NCI-H2171 (cell line): ENCODE measurements at regions not wholly inside any gene's neighbourhood (a gene's known extent, or its start where the extent isn't known, plus 50 kb on each side); places are given as distances from the start of the nearest gene placed in this dataset.
A peak's percentile ranks its signal among the peaks of the same experiment; 100 is the strongest.
"Not testable (repeated sequence)": the region's sequence is repeated elsewhere in the genome, so short reads cannot be mapped to it uniquely, and the experiment has no call there.

Experiments used
- DNase-seq: peaks from one replicate; lab custom pipeline; 2025; lab: John Stamatoyannopoulos, UW

DNA sequence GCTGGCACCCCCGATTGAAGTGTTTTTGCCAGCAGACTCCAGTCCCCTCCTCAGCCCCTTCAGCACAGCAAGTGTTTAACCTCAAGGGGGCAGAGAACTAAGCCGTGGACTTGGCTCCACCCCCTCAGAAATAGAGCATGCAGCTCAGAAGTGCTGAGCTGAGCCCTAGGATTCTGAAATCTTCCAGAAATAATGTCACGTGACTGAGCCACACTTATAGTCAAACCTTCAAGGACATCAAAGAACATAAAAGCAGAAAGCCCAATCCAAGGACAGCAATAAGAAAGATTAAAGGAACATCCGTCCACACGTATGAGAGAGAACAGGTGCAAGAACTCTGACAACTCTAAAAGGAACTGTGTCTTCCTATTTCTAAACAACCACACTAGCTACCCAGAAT, 317.7 kb upstream of the LRFN5 start:
- DNase-seq = no peak

GRCh38 chr14:41285186-41285748, 321.4 kb upstream of the LRFN5 start:
- DNase-seq = peak; percentile 88

GRCh38 chr14:41280745-41281144, 325.9 kb upstream of the LRFN5 start:
- DNase-seq = no peak

DNA sequence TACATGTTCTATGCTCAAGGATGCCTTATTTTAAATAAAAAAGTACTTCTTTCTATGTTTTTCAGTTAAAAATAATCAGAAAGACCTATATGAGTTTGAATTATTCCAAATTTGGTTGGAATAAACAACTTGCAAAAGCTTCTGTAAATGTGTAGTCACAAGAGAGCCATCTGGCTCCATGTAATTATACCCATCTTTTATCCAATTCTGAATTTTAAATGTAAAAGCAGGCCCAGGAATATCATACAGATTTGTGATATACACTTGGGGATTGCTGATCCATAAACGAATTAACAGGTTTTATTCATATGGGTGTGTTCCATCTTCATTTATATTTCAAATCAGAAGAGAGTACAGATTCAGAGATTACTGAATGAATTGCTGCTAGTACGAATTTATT, 329.2 kb upstream of the LRFN5 start:
- peak; percentile 11 for DNase-seq

- DNase-seq = no peak
Observed at GRCh38 chr14:41257476-41257875, 349.2 kb upstream of the LRFN5 start.

DNA sequence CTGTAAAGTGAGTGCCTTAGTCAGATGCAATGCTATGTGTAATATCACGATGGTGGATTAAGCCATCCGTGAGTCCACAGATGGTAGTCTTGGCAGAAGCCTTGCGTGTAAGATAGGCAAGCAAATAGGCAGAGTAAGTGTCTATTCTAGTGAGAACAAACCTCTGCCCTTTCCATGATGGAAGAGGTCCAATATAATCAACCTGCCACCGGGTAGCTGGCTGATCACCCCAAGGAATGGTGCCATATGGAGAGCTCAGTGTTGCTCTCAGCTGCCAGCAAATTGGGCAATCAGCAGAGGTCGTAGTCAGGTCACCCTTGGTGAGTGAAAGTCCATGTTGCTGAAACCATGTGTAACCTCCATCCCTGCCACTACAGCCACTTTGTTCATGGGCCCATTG, 371.2 kb upstream of the LRFN5 start:
- DNase-seq = peak; percentile 32

GRCh38 chr14:41230683-41231082, 376.0 kb upstream of the LRFN5 start:
- DNase-seq = no peak

GRCh38 chr14:41229824-41230223, 376.9 kb upstream of the LRFN5 start:
- no peak for DNase-seq

DNA sequence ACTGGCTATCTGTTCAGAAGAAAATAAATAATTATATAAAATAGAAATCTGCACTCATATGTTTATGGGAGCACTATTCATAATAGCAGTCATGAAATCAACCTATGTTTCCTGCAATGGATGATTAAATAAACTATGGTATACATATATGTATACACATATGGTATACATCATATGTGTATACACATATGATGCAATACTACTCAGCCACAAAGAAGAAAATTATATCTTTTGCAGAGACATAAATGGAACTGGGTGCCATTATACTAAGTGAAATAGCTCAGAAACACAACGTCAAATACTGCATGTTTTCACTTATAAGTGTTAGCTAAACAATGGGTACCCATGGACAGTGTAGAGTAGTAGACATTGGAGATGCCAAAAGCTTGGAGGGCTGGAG, 381.2 kb upstream of the LRFN5 start:
- DNase-seq = no peak

GRCh38 chr14:41222581-41222980, 384.1 kb upstream of the LRFN5 start:
- no peak for DNase-seq

GRCh38 chr14:41214978-41215377, 391.7 kb upstream of the LRFN5 start:
- not testable (repeated sequence) for DNase-seq

DNA sequence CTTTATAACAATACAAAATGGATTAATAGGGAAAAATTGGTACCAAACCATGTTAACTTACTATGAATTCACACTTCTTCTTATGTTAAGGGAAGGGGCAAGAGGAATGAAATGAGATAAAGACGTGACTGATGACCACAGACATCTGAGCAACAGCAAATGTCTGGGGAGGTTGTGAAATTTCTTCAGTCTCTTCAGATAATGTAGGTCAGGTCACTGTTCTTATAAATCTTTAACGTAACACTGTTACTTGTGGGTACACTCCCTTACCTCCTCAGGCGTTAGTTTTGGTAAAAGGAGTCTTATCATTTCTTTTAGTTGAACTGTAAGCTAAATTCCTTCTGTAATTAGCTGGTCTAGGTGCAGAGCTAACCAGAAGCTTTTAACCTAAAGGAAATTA, 405.0 kb upstream of the LRFN5 start:
- DNase-seq = no peak

DNA sequence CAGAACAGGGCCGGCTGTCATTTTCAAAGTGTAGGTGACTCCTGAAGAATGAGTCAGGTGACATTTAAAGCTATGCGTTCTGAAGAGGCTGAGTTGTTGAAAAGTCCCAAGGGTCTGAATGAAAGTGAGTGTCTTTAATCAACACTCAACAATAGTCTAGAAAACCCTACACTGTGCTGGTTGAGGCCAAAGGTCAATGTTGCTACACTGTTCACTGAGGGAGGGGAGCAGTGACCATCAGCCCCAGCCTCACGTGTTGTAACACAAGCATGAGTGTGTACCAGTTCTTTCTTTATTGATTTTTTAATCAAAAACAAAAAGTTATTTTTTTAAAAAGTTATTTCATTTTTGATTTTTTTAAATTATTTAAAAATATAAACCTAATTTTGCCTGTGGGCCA, 418.8 kb upstream of the LRFN5 start:
- DNase-seq = no peak

GRCh38 chr14:41171045-41171444, 435.6 kb upstream of the LRFN5 start:
- no peak for DNase-seq

- DNase-seq = no peak
Observed at GRCh38 chr14:41167040-41167439, 439.6 kb upstream of the LRFN5 start.

GRCh38 chr14:41154143-41154807, 452.4 kb upstream of the LRFN5 start:
- no peak for DNase-seq

- DNase-seq = no peak
Observed at GRCh38 chr14:41146391-41146790, 460.3 kb upstream of the LRFN5 start.

DNA sequence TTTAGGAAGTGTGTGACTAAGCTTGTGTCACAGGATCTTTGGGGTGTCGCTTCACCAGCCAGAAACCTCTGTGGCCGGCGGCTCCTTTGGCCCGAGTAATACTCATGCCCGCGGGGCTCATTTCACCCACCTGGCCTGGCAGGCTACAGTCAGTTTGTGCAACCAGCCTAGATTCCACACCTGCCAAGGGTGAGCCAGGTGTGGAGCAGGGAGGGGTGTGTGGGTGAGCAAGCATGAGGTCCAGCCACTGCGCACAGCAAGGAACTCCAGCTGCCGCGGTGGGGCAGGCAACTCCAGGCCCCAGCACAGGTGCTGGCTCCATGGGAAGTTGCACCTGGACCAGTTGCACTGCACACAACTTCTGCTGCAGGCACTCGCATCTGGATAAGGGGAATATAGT, 462.3 kb upstream of the LRFN5 start:
- DNase-seq = no peak

GRCh38 chr14:41137741-41138140, 468.9 kb upstream of the LRFN5 start:
- DNase-seq = no peak

DNA sequence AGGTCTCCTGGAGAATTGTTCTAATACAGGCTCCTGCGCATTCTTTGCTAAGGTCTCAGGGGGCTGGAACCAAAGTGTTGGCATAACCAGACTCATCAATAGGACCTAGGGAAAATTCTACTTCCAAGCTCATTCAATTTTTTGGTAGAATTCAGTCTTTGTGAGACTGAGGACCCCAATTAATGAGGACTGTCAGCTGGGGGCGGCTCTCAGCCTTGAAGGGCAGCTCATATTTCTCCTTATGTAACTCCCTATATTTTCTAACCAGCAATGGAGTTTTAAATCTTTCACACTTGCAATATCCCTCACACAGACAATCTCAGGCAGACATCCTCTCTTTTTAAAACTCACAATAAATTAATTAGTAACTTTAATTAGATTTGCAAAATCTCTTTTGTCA, 476.4 kb upstream of the LRFN5 start:
- no peak for DNase-seq

- DNase-seq = no peak
Observed at GRCh38 chr14:41120402-41120801, 486.3 kb upstream of the LRFN5 start.

- DNase-seq = no peak
Observed at GRCh38 chr14:41096131-41096530, 510.5 kb upstream of the LRFN5 start.

- no peak for DNase-seq
Observed at GRCh38 chr14:41087056-41087455, 519.6 kb upstream of the LRFN5 start.

DNA sequence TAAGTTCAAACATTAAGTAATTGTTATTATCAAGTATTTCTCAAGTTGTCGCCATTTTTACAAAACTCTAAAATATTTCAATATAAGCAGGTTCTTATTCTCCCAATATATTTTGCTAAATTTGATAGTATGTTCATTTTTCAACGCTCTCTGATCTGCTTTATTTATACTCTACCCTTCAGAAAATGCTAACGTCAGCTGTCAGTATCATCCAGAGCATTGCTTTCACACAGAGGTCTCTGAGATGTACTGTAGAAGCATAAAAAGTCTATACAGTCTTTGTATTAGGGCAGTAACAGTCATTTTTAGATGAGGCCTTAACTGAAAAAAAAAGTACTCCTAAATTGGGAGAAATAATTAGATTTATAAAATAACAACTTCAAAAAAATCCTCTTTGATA, 533.1 kb upstream of the LRFN5 start:
- no peak for DNase-seq
